Activated naive CD4-positive, alpha-beta T cell treated with anti-CD3 and anti-CD28 coated beads, Interleukin-2, amount 50 U/mL, for 72 hours (primary cell): ENCODE measurements at regions not wholly inside any gene's neighbourhood (a gene's known extent, or its start where the extent isn't known, plus 50 kb on each side); places are given as distances from the start of the nearest gene placed in this dataset.

Experiments used
- ATAC-seq, 2 donors: fragments of 150-1000 bp; cut with Tn5 transposase; 2 replicates each; pipeline ENCODE4 v1.10.0; 2021; ENCODE audit warnings: mild to moderate bottlenecking in 2 of 2, moderate library complexity in 2 of 2
- DNase-seq, 2 donors: peaks; one replicate each; pipeline ENCODE4 v3.0.0; 2021 to 2022; ENCODE audit warnings: low spot score in 2 of 2
- H3K27ac Mint-ChIP-seq, 2 donors: one replicate each; pipeline ENCODE4 v1.8.0; 2022; ENCODE audit warnings: mild to moderate bottlenecking in 2 of 2, mixed read lengths in 2 of 2
- H3K36me3 Mint-ChIP-seq, 2 donors: one replicate each; pipeline ENCODE4 v1.8.0; 2022; ENCODE audit warnings: mixed read lengths in 2 of 2
- H3K9me3 Mint-ChIP-seq, 2 donors: one replicate each; pipeline ENCODE4 v1.8.0; 2022; ENCODE audit warnings: mixed read lengths in 2 of 2

- DNase-seq (no peak), ATAC-seq (no peak)
- peaks cover 0 to 5% of the 10 kb centered on the region in 2 donors for H3K9me3 Mint-ChIP-seq
- no peaks in the 10 kb centered on the region for H3K36me3 Mint-ChIP-seq
- no peak overlapping the region for H3K27ac Mint-ChIP-seq
Observed at GRCh38 chr5:133696782-133697507, 84.6 kb upstream of the FSTL4 start.

- Mint-ChIP-seq H3K27ac (no peak overlapping the region), H3K36me3 (no peaks in the 10 kb centered on the region), H3K9me3 (peaks cover 0 to 5% of the 10 kb centered on the region in 2 donors)
- ATAC-seq (no peak), DNase-seq (no peak)
Observed at GRCh38 chr5:133696006-133696584, 83.8 kb upstream of the FSTL4 start.

GRCh38 chr5:133694181-133694831 is 82.0 kb upstream of the FSTL4 start:
- Mint-ChIP-seq H3K36me3 (no peaks in the 10 kb centered on the region), H3K9me3 (no peaks in the 10 kb centered on the region), H3K27ac (no peak overlapping the region)
- ATAC-seq (peak; percentile 16 to 42), DNase-seq (no peak)

GRCh38 chr5:133691448-133691847 is 79.1 kb upstream of the FSTL4 start:
- ATAC-seq (no peak), DNase-seq (no peak)
- Mint-ChIP-seq H3K27ac (no peak overlapping the region), H3K9me3 (no peaks in the 10 kb centered on the region), H3K36me3 (no peaks in the 10 kb centered on the region)

- no peak for ATAC-seq
- H3K27ac Mint-ChIP-seq: no peak overlapping the region
- DNase-seq: no peak
Observed at GRCh38 chr5:133690746-133691145, 78.4 kb upstream of the FSTL4 start.

GRCh38 chr5:133688391-133688790 is 76.0 kb upstream of the FSTL4 start:
- ATAC-seq (peak; percentile 64 to 96), DNase-seq (no peak)
- H3K36me3 Mint-ChIP-seq: no peaks in the 10 kb centered on the region
- H3K27ac Mint-ChIP-seq: peak overlapping the region in 1 of 2 donors; percentile 18
- H3K9me3 Mint-ChIP-seq: no peaks in the 10 kb centered on the region

More at GRCh38 chr5:133690746-133691145, 78.4 kb upstream of the FSTL4 start:
- Mint-ChIP-seq H3K9me3 (no peaks in the 10 kb centered on the region), H3K36me3 (no peaks in the 10 kb centered on the region)

- no peak for ATAC-seq
- H3K27ac Mint-ChIP-seq: peak overlapping the region in 1 of 2 donors; percentile 33
- no peaks in the 10 kb centered on the region for H3K9me3 Mint-ChIP-seq
Observed at GRCh38 chr5:133687212-133688061, 75.1 kb upstream of the FSTL4 start.

GRCh38 chr5:133686566-133686965 is 74.2 kb upstream of the FSTL4 start:
- H3K36me3 Mint-ChIP-seq: no peaks in the 10 kb centered on the region
- H3K9me3 Mint-ChIP-seq: no peaks in the 10 kb centered on the region
- H3K27ac Mint-ChIP-seq: no peak overlapping the region
- ATAC-seq (no peak), DNase-seq (no peak)

More at GRCh38 chr5:133687212-133688061, 75.1 kb upstream of the FSTL4 start:
- no peak for DNase-seq
- no peaks in the 10 kb centered on the region for H3K36me3 Mint-ChIP-seq

- H3K27ac Mint-ChIP-seq: no peak overlapping the region
- ATAC-seq (no peak), DNase-seq (no peak)
- no peaks in the 10 kb centered on the region for H3K9me3 Mint-ChIP-seq
- no peaks in the 10 kb centered on the region for H3K36me3 Mint-ChIP-seq
Observed at GRCh38 chr5:133685402-133686018, 73.2 kb upstream of the FSTL4 start.

GRCh38 chr5:133683646-133684596 is 71.6 kb upstream of the FSTL4 start:
- H3K9me3 Mint-ChIP-seq: no peaks in the 10 kb centered on the region
- no peaks in the 10 kb centered on the region for H3K36me3 Mint-ChIP-seq
- ATAC-seq: no peak

GRCh38 chr5:133682451-133682850 is 70.1 kb upstream of the FSTL4 start:
- Mint-ChIP-seq H3K9me3 (no peaks in the 10 kb centered on the region), H3K36me3 (no peaks in the 10 kb centered on the region), H3K27ac (no peak overlapping the region)
- no peak for ATAC-seq
- DNase-seq: no peak

More at GRCh38 chr5:133683646-133684596, 71.6 kb upstream of the FSTL4 start:
- H3K27ac Mint-ChIP-seq: no peak overlapping the region
- DNase-seq: no peak

GRCh38 chr5:133681896-133682295 is 69.6 kb upstream of the FSTL4 start:
- Mint-ChIP-seq H3K27ac (no peak overlapping the region), H3K36me3 (no peaks in the 10 kb centered on the region), H3K9me3 (no peaks in the 10 kb centered on the region)
- DNase-seq (no peak), ATAC-seq (no peak)

- Mint-ChIP-seq H3K27ac (no peak overlapping the region), H3K36me3 (no peaks in the 10 kb centered on the region), H3K9me3 (no peaks in the 10 kb centered on the region)
- ATAC-seq (no peak), DNase-seq (no peak)
Observed at GRCh38 chr5:133680830-133681565, 68.7 kb upstream of the FSTL4 start.

GRCh38 chr5:133679534-133679933 is 67.2 kb upstream of the FSTL4 start:
- DNase-seq: no peak
- Mint-ChIP-seq H3K27ac (no peak overlapping the region), H3K9me3 (no peaks in the 10 kb centered on the region), H3K36me3 (no peaks in the 10 kb centered on the region)
- no peak for ATAC-seq
